ENCODE measurements at regions not wholly inside any gene's neighbourhood (a gene's known extent, or its start where the extent isn't known, plus 50 kb on each side); places are given as distances from the start of the nearest gene placed in this dataset.

DNA sequence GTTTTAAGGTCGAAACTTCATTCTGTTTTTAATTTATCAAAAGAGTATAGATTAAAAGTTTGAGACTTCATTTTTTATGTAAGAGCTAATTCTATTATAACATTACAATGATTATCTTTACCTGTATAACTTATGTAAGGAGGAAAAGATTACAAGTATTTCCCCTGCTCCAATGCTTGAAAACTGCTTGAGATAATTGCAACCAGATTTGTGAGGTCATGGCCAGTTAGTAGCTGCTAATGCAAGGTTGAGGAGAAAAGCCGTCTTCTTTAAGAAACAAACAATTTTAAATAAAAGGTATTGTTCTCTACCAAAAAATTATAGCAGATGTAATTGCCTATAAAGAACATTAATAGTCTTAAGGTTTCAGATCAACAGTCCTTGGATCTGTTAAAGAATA lies 208.3 kb upstream of the UBE2E2 start:
- DNase-seq (ENCODE audit: low spot score) = no peak

DNA sequence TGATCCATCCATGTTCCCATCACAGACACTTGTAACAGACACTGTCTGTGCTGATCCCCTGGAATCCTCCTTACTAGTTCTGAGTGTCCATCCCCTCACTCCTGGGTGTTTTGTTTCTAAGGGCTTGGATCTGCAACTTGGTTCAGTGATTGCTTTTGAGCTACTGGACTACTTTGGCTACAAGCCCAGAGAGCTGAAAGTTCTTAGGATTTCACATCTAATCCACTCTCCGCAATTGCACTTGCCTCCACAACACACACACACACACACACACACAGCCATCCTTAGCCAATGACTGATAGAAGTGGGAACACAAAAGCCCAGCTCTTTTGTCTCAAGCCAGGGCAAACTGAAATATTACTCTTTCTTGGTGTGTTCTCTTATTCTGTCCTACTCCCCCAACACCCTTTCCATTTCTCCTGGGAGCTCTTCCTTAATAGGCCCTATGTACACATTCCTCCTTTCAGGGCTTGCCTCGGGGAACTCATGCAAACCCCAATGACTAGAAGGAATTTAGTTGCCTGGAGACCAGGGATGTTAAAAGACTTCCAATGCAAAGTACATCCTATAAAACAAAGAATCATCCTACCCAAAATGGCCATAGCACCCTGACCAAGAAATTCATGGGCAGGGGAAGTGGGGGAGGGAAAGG lies 206.1 kb upstream of the UBE2E2 start:
- no peak for DNase-seq (ENCODE audit: low spot score)

DNA sequence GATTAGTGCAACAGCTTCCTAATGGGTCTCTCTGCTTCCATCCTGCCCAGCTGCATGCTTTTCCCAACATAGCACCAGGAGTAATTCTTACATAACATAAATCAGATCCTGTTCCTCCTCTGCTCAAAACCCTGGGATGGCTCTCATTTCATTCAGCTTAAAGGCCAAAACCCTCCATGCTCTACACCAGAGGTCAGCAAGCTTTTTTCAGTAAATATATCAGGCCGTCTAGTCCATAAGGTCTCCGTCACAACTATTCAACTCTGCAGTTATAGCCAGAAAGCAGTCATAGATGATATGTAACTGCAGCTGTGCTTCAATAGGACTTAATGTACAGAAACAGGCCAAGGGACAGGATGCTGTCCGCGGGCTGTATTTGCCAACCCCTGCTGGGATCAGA lies 202.8 kb upstream of the UBE2E2 start:
- no peak for DNase-seq (ENCODE audit: low spot score)

DNA sequence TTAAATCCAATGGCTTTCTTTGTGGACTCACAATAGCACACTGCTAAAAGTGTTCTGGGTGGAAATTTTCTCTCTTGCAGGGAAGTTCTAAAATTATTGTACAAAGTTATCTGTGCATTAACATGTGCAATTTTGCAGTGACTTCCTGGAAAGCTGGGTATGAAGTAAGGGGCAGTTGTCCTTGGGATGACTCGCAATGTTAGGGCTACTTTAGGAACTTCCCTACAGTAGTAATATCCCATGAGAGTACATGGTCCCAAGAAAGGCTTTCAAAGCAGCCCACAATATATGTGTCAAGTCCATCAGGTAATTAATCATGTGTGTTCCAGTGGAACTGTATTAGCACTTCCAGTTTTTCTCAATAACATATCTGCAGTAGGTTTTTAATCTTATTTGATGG lies 201.0 kb upstream of the UBE2E2 start:
- DNase-seq (ENCODE audit: low spot score) = no peak

DNA sequence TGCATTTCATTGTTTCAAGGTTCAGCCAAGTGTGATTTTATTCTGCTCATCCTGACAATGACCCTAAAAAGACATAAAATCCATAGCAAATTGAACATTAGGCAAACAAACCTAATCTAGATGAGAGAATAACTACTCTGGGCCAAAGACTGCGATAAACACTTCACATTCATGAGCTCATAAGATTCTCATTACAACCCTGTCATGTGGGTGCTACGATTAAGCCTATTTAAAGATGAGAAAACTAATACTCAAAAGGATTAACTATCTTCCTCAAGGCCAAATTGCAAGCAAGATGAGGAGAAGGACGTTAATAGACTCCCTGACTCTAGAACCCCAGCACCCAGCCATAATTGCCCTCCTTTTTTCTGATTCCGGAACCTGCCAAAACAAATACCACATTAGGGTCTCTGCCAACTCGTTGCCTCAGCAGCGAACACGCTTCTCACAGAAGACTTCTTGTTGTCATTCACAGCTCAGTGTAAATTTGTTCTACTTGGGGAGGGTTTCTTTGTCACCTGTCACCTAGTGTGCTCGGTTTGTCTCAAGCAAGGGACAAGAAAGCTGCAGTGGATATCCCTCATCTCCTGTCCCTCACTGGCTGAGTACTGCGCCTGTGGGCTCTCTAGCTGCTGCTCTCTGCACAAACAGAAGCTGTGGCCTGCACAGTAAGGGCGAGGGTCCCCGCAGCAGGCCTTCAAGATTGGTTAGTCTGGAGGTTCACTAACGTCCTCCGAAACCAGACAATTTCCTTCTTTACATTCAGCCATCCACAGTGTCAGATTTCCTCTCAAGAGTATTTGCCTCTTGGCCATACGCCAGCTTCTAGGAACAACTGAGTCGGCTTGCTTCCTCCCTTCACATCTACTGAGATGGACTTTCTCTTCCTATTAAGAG lies 200.0 kb upstream of the UBE2E2 start:
- peak; percentile 88 for DNase-seq (ENCODE audit: low spot score)

DNA sequence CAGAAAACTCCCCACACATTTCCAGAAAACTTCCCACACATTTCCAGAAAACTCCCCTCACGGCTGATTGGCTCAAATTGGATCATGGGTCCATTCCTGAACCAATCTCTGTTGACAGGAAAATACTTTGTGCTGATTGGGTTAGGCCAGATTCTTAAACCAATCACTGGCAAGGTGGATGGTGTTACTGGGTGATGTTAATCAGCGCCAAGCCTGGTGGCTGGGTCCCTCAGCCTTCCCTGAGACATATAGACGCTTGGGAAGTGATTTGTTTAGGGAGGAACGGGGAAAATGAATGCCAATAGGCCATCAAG lies 199.4 kb upstream of the UBE2E2 start:
- DNase-seq (ENCODE audit: low spot score) = no peak

DNA sequence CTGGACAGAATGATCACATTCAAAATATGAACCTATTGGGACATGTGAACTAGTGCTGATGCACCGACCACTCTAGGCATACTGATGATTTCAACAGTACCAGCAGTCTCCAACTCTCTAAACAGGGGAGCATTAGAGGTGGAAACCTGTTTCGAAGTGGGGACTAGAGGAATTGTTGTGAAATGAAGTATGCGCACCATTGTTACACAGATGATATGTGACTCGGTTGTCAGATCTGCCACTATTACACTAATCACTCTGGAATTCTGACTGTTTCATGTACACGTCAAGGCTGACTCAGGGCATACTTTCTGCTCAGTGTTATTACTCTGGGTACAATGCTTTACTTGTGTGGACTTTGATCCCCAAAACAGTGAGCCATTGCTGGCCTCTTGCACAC lies 198.2 kb upstream of the UBE2E2 start:
- DNase-seq (ENCODE audit: low spot score) = no peak

DNA sequence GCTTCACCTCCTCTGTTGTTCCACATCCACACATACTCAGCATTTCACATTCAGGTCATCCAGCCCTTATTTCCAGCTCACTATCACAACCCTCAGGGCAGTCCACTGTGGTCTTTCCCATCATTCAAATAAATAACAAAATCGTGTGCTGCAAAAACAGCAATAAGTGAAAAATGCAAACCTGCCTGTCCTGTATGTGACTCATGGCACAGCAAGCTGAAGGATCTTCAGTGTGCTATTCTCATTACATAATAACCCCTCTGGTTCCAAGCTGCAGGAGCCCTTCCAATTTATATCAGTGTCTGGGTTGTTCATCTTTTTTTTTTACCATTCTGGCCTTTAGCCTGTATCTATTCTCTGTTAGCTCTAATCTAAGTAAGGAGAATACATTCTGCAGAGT lies 185.3 kb upstream of the UBE2E2 start:
- DNase-seq (ENCODE audit: low spot score) = no peak

DNA sequence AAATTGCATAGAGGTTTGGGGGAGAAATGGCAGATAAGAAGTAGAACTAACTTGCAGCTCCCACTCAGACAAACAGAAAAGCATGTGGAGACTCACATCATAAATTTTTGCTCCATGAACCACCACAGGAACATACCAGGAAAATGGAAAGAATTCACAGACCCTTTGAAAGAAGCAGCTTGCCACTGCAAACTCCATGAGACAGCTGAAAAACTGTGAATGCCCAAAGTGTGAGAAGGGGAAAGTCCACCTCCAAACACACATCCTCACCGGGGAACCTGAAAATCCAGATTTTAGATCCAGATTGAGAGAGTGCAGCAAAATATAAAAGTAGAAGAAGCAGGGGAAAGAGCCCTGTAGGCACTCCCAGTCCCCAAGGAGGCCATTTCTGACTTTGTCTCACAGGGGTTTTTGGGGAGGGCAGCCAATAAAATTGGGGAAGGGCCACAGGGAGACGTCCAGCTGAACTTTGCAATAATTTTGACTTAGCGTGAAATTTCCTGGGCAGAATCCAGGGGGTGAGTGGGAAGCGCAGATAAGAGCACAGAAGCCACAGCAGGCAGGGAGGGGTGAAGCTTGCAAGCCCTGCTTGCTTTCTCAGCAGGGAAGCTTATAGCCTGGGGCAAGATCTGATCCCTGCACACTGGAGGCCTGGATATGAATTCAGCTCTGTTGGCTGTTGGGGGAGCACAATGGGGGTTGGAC lies 183.4 kb upstream of the UBE2E2 start:
- no peak for DNase-seq (ENCODE audit: low spot score)

DNA sequence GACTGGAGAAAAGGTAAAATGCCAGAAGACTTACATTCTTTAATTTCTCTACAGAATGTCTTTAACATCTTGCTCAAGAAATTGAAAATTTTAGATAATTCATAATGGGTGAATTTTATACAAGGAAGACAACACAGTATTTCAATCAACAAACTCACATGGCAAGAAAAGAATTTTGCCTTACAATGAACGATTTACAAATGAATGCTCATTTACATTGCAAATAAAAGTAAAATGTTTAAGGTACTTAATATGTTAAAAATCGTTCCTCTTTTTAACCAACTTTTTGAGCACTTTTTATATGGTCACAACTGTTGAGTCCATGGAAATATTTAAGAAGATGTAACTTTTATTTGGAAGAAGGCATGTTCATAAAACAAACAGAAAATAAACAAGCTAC lies 174.8 kb upstream of the UBE2E2 start:
- DNase-seq (ENCODE audit: low spot score) = no peak

DNA sequence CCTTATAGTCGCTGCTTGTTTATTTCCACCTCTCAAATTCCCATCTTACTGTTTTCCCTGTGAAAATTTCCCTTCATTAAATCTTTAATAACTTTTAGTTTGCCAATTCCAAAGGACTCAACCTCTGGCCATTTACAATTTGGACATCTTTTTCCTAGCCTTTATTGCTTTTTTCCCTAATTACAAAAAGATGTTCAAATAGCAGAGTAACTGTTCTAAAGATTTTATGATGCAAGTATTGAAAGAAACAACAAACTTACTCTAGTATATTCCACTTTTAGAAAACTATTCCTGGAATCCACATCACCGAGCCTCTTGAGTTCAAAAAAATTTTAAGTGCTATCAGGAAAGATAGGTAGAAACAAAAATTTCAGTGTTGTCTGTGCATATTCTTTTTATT lies 174.1 kb upstream of the UBE2E2 start:
- no peak for DNase-seq (ENCODE audit: low spot score)

DNA sequence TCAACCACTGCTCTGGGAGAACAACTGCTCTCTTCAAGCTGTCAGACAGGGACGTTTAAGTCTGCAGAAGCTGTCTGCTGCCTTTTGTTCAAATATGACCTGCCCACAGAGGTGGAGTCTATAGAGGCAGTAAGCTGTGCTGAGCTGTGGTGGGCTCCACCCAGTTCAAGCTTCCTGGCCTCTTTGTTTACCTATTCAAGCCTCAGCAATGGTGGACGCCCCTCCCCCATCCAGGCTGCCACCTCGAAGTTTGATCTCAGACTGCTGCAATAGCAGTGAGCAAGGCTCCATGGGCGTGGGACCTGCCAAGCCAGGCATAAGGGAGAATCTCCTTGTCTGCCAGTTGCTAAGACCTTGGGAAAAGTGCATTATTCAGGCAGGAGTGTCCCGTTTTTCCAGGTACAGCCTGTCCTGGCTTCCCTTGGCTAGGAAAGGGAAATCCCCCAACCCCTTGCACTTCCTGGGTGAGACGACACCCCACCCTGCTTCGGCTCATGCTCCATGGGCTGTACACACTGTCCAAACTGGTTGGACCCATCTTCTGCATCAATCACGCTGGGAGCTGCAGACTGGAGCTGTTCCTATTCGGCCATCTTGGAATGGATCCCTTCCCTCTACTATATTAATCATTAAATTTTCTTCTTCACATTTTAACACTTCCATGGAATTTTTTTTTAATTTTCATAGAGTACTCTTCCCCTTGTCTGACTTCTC lies 167.0 kb upstream of the UBE2E2 start:
- DNase-seq (ENCODE audit: low spot score) = no peak

DNA sequence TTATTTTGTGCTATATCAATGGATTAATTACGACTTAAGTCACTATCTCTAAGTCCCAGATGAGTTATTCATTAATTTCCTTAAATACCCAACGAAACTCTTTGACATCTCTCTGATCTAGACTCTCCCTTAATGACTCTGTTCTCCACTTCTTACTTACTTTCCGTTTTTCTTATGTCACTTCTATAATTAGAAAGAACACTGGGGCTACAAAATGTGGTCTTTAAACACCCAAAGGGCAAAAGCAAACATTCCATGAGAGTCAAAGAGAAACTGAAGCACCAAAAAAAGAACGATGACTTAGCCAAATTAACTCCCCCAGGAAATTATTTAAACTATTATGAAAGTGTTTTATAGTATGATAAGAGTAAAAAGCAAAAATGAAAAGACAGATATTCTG lies 166.4 kb upstream of the UBE2E2 start:
- no peak for DNase-seq (ENCODE audit: low spot score)

DNA sequence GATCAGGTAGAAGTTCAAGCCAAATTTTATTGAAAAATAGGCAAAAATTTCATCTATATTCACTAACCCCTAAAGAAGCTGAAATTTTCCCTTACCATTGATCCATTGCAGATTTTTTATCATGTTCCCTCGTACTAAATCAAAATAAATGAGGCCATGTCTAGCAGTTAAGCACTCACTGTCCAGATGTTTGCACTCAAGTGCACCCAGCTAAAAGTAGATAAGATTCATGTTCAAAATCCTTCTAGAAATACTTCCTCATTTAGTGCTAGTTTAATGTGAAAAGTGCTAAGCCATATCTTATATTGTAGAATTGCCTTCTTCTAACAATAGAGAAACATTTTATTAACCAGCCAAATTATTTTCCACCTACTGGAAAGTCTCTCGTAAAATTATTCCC lies 164.7 kb upstream of the UBE2E2 start:
- no peak for DNase-seq (ENCODE audit: low spot score)

DNA sequence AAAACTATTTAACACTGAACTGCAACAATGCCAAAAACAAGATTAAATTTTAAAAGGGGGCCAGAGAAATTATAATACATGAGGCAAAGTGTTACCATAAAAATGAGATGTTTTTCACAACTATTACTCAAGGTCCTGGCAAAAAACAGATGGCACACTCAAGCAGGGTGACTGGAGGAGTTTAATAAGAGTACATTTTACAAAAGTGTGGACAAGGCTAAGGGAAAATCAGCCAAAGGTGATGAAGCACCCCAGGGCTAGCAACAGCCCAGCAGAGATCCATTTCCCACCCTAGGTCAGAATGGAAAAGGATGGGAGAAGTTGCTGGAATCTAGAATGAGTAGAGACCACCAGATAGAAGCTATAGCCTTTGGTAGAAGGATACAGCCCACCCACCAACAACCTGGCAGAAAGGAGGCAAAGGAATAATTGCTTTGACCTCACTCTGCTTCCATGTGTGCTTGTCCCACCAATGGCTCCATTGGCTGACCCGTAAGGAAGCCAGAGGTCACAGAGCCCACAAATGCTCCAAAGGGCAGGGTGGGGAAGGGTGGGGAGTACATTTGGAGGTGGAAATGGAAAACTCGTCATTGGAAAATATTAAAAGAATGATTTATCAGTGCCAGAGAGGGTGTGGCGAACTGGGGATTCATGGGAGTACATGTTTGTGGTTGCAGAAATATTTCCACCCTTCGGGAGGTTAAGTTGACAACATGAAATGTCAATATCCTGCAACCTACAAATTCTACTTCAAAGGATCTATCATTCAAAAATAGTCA lies 161.0 kb upstream of the UBE2E2 start:
- DNase-seq (ENCODE audit: low spot score) = no peak

DNA sequence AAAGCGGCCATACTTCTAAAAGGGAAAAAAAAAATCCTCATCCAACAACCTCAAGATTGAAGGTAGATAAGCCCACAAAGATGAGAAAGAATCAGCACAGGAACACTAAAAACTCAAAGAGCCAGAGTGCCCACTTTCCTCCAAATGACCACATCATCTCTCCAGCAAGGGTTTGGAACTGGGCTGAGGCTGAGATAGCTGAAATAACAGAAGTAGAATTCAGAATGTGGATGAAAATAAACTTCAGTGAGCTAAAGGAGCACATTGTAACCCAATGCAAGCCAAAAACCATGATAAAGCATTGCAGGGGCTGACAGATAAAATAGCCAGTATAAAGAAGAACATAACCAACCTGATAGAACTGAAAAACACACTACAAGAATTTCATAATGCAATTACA lies 158.7 kb upstream of the UBE2E2 start:
- DNase-seq (ENCODE audit: low spot score) = no peak

DNA sequence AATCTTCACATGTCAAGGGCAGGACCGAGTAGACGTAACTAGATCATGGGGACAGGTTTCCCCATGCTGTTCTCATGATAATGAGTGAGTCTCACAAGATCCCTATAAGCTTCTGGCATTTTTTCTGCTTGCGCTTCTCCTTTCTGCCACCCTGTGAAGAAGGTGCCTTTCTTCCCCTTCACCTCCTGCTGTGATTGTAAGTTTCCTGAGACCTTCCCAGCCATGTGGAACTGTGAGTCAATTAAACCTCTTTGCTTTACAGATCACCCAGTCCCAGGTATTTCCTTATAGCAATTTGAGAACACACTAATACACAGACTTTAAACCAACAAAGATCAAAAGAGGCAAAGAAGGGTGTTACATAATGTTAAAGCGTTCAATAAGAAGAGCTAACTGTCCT lies 156.6 kb upstream of the UBE2E2 start:
- DNase-seq (ENCODE audit: low spot score) = no peak

DNA sequence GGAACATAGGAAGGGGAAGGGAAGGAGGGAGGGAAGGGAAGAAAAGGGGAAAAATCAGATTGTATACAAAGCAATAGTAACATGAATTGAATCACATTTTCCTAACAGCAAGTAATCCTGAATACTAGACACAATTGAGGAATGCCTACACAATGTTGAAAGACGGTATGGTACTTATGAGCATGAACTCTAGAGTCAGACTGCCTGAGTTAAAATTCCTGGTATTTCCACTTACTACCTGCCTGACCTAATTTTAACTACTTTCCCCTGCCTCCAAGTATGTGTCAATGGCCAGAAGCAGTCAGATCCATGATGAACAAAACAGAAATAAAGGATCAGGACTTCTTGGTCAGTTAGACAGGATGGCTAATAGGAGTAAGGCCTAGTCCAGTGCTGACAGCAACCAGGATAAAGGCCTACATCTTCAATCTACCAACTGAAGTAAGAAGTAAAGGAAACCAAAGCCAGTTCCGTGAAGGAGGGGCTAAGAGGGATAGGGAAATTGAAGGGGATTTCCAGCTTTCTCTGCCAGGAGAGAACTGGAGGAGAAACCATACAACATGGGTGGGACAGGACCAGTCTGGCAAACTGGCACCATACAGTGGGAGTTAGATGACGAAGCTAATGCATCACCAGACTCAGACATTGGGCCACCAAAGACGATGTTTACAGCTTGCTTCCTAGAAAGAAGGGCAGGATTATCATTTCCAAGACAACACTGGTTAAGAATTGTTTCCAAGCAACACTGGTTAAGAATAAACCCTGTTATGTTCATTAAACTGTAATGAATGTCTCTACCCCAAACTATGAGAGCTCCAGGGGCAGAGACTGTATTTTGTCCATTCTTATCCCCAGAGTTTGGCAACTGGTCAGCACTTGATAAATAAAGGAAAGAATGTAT lies 151.6 kb upstream of the UBE2E2 start:
- no peak for DNase-seq (ENCODE audit: low spot score)

DNA sequence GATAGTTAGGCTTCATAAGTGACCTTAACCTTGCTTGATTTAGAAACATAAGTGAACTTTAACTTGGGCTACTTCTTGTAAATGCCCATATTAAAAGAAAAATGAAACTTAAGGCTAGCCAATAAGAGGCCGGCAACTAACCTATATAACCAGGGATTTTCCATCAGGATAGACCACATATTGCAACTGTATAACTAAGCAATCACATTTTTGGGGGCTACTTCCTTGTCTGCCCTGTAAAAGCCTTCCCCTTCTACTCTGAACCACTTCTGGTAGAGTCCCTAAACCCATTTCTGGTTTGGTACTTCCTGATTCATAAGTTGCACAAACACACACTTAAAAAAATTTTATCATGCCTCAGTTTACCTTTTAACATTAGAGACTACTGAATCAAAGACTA lies 150.9 kb upstream of the UBE2E2 start:
- no peak for DNase-seq (ENCODE audit: low spot score)

DNA sequence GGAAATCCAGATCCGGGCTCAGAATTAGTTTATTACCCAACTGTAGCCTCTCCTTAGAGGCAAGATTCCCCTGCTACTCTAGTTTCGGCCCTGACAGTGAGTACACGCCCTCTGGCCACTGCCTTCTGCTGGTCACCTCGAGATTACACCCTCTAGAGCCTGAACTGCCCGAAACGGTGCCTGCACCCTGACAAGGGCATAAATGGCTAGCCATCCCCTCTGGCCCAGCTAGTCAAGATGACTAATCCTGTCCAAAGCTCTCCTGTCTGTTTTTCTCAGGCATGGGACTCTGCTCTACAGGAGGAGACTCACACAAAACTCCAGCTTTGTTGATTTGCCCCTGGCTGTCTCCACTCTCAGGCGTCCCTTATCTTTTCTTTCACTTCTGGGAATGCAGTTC lies 150.5 kb upstream of the UBE2E2 start:
- no peak for DNase-seq (ENCODE audit: low spot score)
